ENCODE measurements at regions not wholly inside any gene's neighbourhood (a gene's known extent, or its start where the extent isn't known, plus 50 kb on each side); places are given as distances from the start of the nearest gene placed in this dataset.

DNA sequence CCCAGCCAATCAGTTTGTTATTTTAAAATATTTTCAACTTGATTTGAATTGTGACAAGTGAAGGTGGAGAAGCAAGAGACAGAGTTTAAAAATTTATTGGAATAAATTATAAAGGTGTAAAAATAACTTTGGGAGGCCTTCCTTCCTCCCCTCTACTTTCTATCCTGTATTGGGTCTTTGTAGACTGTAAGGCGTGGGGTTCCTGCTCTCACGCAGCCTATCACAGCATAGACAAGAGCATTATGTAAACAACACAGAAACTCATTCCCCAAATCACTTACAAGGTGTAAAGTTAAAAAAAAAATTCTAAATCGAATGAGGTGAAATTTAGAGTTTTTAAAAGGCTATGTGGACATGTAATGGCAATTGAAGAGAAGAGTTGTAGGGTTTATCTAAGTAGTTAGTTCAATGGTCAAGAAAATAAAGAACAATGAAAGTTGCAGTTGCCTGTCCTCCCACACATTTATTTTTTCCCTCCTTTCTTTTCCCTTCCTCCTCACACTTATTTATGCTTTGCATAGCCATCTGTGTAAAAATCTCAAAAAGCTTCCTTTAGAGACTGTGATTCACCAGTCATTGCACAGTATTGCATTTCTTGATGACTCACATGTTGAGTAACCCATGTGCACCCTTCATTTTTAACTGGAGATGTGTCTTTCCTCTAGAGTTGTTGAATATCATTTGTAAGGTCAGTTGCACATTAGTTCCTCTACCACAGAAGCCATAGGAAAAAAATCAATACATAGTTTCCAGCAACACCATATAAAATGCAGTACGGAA lies 242.2 kb downstream of the PTPRC start:
- no peaks in the 10 kb centered on the region for H3K4me1 Mint-ChIP-seq
- H3K9me3 Mint-ChIP-seq = peaks cover 10% of the 10 kb centered on the region
- H3K27ac Mint-ChIP-seq = no peak overlapping the region
- H3K4me3 Mint-ChIP-seq = no peak overlapping the region
- peaks cover 12% of the 10 kb centered on the region for H3K27me3 Mint-ChIP-seq
- no peak for ATAC-seq
- H3K36me3 Mint-ChIP-seq = peaks cover 6% of the 10 kb centered on the region

DNA sequence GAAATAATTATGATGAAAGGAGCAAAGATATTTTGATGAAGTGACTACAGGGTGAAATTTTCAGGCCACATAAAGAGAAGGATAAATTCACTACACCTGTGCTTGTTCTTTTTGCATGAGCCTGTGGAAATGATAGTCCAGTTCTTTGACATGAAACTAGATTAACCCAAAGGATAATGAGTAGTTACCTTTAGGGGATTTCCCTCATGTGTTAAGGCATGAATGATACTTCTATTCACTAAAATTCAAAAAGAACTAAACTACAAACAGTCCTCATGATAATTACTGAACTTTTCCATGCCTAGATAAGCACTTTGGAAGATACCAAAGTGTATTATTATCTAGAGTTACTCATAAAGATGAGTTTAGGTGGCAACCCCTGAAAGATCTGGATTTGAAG lies 244.3 kb downstream of the PTPRC start:
- peaks cover 8% of the 10 kb centered on the region for H3K9me3 Mint-ChIP-seq
- no peak overlapping the region for H3K27ac Mint-ChIP-seq
- peaks cover 12% of the 10 kb centered on the region for H3K27me3 Mint-ChIP-seq
- H3K36me3 Mint-ChIP-seq = peaks cover 6% of the 10 kb centered on the region
- no peak overlapping the region for H3K4me3 Mint-ChIP-seq
- ATAC-seq = no peak
- H3K4me1 Mint-ChIP-seq = no peaks in the 10 kb centered on the region

DNA sequence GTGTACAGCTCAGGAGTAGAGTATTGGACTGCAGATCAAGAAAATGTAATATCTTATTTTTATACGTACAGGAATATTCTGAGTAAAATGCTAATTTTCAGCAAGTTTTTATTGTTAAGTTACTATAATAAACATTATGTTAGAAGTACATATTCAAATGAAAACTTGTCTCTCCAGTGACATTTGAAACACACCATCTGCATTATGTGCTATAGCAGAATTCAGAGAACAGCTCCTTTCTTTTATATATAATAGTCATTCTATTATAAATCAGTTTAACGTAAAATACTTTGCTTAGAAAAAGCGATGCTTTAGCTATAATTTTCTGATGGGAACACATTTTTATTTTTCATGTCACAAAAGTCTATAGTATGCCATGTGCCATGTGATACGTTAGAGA lies 249.0 kb downstream of the PTPRC start:
- H3K27ac Mint-ChIP-seq = no peak overlapping the region
- no peaks in the 10 kb centered on the region for H3K9me3 Mint-ChIP-seq
- ATAC-seq = no peak
- no peaks in the 10 kb centered on the region for H3K36me3 Mint-ChIP-seq
- no peak overlapping the region for H3K4me3 Mint-ChIP-seq
- H3K4me1 Mint-ChIP-seq = no peaks in the 10 kb centered on the region
- H3K27me3 Mint-ChIP-seq = no peaks in the 10 kb centered on the region

- no peak overlapping the region for H3K4me3 Mint-ChIP-seq
- H3K4me1 Mint-ChIP-seq = no peaks in the 10 kb centered on the region
- H3K9me3 Mint-ChIP-seq = no peaks in the 10 kb centered on the region
- no peak for ATAC-seq
- no peak overlapping the region for H3K27ac Mint-ChIP-seq
- no peaks in the 10 kb centered on the region for H3K36me3 Mint-ChIP-seq
- H3K27me3 Mint-ChIP-seq = no peaks in the 10 kb centered on the region
Measured at GRCh38 chr1:198888379-198888943, 249.6 kb downstream of the PTPRC start.

GRCh38 chr1:198889101-198889500 lies 250.3 kb downstream of the PTPRC start:
- no peaks in the 10 kb centered on the region for H3K9me3 Mint-ChIP-seq
- no peak for ATAC-seq
- no peak overlapping the region for H3K4me3 Mint-ChIP-seq
- H3K27me3 Mint-ChIP-seq = no peaks in the 10 kb centered on the region
- H3K36me3 Mint-ChIP-seq = no peaks in the 10 kb centered on the region
- H3K27ac Mint-ChIP-seq = no peak overlapping the region
- H3K4me1 Mint-ChIP-seq = no peaks in the 10 kb centered on the region

DNA sequence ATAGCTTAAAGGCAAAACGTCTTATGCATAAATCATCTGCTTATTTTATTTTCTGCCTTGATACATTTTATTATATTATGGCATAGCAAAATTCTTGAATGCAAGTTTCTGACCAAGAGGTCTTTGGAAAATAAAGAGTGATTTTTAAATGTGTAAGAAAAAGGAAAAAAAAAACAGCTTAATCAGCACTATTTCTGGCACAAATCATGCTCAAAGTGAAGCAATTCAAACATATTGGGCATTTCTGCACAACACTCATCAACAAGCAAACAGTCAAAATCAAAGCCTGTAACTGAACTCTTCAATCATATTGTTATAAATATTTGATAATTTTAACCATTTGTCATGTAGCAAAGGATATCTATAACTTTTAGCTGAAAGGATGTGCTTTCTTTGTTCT lies 250.9 kb downstream of the PTPRC start:
- Mint-ChIP-seq H3K4me1 (no peaks in the 10 kb centered on the region), H3K9me3 (no peaks in the 10 kb centered on the region), H3K36me3 (no peaks in the 10 kb centered on the region), H3K27ac (no peak overlapping the region), H3K4me3 (no peak overlapping the region), H3K27me3 (no peaks in the 10 kb centered on the region)
- ATAC-seq = no peak

DNA sequence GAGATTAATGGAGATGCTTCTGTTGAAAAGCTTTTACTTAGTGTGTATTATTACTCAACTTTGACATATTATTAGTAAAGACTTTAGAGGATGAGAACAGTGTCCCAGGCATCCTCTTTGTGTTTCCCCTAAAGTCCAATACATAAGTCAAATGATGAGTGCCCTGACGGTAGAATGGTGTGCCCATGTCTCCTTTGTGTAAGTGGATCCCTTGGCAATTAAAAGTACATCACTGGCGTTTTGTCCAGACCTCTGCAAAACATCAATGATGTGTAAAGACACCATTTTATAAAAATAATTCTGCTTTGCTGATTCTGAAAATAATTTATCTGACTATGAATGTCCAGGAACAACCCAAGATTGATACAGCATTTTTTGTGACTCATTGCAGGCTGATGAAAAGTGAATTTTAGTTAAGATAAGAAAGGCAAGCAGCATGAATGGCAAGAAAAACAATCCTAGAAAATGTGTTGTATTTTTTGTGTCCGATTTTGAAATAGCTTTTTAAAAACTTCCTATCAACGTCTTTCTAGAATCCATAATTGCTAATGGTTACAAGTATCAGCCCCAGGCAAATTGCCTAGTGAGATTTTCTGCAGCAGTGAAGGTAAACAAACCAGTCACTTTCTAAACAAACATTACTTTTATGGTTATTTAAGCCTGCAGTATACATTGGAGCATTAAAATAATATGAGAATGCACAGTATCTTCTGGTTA lies 251.5 kb downstream of the PTPRC start:
- H3K4me3 Mint-ChIP-seq = no peak overlapping the region
- no peak overlapping the region for H3K27ac Mint-ChIP-seq
- H3K27me3 Mint-ChIP-seq = no peaks in the 10 kb centered on the region
- no peaks in the 10 kb centered on the region for H3K4me1 Mint-ChIP-seq
- ATAC-seq = no peak
- H3K36me3 Mint-ChIP-seq = no peaks in the 10 kb centered on the region
- H3K9me3 Mint-ChIP-seq = no peaks in the 10 kb centered on the region

DNA sequence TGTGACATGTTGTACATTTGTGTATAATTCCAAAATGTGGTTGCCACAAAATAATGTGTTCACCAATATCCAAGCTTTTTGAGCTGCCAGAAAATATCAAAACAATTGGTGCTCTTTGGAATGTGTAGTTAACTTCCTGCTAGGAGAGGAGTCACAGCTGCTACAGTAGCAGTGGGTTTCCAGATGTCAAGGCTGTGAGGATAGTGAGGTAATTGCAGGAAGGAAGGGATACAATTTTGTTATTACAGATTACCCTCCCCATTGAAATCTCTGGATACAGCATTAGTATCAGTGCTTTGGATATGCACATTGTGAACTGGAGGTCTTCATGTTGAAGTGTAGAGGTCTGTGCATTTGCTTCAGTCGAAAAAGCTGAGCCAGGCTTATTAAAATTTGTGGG lies 253.2 kb downstream of the PTPRC start:
- Mint-ChIP-seq H3K27ac (no peak overlapping the region), H3K36me3 (no peaks in the 10 kb centered on the region), H3K4me3 (no peak overlapping the region)

GRCh38 chr1:198893141-198893540 lies 254.3 kb downstream of the PTPRC start:
- no peaks in the 10 kb centered on the region for H3K36me3 Mint-ChIP-seq
- no peaks in the 10 kb centered on the region for H3K4me1 Mint-ChIP-seq
- H3K4me3 Mint-ChIP-seq = no peak overlapping the region
- H3K27me3 Mint-ChIP-seq = no peaks in the 10 kb centered on the region
- no peaks in the 10 kb centered on the region for H3K9me3 Mint-ChIP-seq
- ATAC-seq = no peak
- H3K27ac Mint-ChIP-seq = no peak overlapping the region

More for the DNA sequence above, 253.2 kb downstream of the PTPRC start:
- no peaks in the 10 kb centered on the region for H3K4me1 Mint-ChIP-seq
- no peaks in the 10 kb centered on the region for H3K27me3 Mint-ChIP-seq
- ATAC-seq = no peak
- H3K9me3 Mint-ChIP-seq = no peaks in the 10 kb centered on the region

DNA sequence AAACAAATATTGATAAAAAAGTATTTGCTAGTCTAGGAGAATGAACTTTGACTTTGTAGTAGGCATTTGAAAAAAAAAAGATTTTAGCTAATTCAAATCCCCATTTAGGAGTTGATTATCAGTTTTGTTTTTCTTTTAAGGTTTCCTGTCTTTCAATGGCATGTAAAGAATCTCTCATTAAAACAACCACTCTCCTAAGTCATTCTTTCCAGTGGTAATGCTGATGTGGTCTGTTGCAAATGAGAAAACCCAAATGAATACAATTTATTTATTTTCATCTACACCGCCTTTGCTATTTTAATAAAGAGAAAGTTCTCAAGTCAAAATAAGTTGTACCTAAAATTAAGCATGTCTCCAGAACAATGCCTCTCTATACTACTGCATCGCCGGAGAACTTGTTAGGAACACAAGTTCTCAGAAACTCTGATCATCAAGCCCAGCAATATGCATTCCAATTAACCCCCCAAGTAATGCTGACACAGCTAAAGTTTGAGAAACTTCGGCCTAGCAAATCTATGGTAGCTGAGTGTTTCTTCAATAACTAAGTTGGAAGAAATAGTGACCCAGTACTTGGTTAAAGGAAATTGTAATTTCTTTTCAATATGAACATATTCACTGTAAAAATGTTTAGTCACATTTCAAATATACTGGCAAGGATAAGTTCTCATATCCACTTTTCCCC lies 255.1 kb downstream of the PTPRC start:
- Mint-ChIP-seq H3K9me3 (no peaks in the 10 kb centered on the region), H3K4me1 (no peaks in the 10 kb centered on the region), H3K27me3 (no peaks in the 10 kb centered on the region), H3K27ac (no peak overlapping the region), H3K4me3 (no peak overlapping the region), H3K36me3 (no peaks in the 10 kb centered on the region)
- no peak for ATAC-seq

DNA sequence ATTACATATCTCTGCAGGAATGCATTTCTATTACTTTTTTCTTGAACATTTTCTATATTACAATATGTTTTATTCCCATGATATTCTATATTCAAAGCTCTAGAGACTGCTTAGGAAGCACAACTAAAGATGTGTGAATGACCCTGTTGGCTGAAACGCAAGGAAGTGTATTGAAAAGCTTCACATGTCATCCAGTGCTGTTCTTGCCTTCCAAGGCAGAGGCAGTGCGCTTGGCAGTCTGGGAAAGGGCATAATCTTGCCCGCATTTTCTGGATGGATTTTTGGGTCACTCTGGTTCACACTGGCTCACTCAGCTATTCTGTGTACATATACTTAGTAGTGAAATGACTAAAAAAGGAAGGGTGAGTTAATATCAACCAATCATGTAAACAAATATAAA lies 262.4 kb downstream of the PTPRC start:
- H3K4me3 Mint-ChIP-seq = no peak overlapping the region
- no peaks in the 10 kb centered on the region for H3K9me3 Mint-ChIP-seq
- H3K27ac Mint-ChIP-seq = no peak overlapping the region
- H3K27me3 Mint-ChIP-seq = no peaks in the 10 kb centered on the region
- no peak for ATAC-seq
- no peaks in the 10 kb centered on the region for H3K4me1 Mint-ChIP-seq
- H3K36me3 Mint-ChIP-seq = no peaks in the 10 kb centered on the region

GRCh38 chr1:198902655-198903054 lies 263.8 kb downstream of the PTPRC start:
- Mint-ChIP-seq H3K4me1 (no peaks in the 10 kb centered on the region), H3K36me3 (no peaks in the 10 kb centered on the region), H3K4me3 (no peak overlapping the region), H3K27ac (no peak overlapping the region), H3K9me3 (no peaks in the 10 kb centered on the region), H3K27me3 (peaks cover 7% of the 10 kb centered on the region)
- ATAC-seq = no peak

DNA sequence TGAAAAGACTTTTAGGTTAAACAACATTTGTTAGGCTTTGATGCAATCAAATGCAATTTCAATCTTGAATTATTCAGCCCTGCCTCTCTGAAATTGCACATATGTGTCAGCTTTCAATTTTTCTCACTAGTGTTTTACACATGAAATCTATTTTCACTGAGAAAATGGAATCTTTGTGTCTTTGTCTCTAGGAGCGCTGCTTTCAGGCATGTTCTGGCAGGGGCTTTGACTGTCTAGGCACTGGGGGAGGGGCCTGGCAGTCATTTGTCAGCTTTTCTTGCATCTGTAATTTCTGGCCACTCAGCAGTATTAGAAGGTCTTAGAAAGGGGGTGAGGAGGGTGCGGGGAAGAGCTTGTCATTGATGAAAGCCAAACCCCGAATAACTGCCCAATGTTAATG lies 264.4 kb downstream of the PTPRC start:
- H3K27me3 Mint-ChIP-seq = peaks cover 7% of the 10 kb centered on the region

GRCh38 chr1:198903621-198904020 lies 264.8 kb downstream of the PTPRC start:
- H3K4me3 Mint-ChIP-seq = no peak overlapping the region
- no peaks in the 10 kb centered on the region for H3K4me1 Mint-ChIP-seq

More for the DNA sequence above, 264.4 kb downstream of the PTPRC start:
- Mint-ChIP-seq H3K27ac (no peak overlapping the region), H3K4me3 (no peak overlapping the region), H3K36me3 (no peaks in the 10 kb centered on the region), H3K9me3 (no peaks in the 10 kb centered on the region), H3K4me1 (no peaks in the 10 kb centered on the region)
- ATAC-seq = no peak

DNA sequence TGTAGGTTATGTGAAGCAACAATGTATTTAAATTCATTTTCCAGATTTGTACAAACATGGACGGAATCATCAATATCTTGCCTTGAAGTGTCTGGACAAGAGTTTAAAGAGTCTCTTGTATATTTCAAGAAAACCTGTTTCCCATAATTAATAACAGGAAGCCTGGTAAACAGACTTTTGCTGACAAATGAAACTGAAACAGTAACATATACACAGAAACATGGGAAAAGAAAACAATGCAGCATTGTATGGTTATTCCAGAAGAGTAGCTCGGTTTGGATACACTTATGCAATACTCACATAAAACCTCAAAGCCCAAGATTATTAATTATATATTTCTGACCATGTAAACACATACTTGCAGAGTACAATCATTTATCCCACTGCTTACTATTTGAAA lies 265.5 kb downstream of the PTPRC start:
- H3K4me1 Mint-ChIP-seq = no peaks in the 10 kb centered on the region
- H3K27me3 Mint-ChIP-seq = peaks cover 7% of the 10 kb centered on the region
- H3K9me3 Mint-ChIP-seq = no peaks in the 10 kb centered on the region
- no peaks in the 10 kb centered on the region for H3K36me3 Mint-ChIP-seq
- no peak overlapping the region for H3K27ac Mint-ChIP-seq
- no peak overlapping the region for H3K4me3 Mint-ChIP-seq
- ATAC-seq = no peak

More at GRCh38 chr1:198903621-198904020, 264.8 kb downstream of the PTPRC start:
- Mint-ChIP-seq H3K27me3 (peaks cover 7% of the 10 kb centered on the region), H3K36me3 (no peaks in the 10 kb centered on the region), H3K27ac (no peak overlapping the region), H3K9me3 (no peaks in the 10 kb centered on the region)
- no peak for ATAC-seq

Measured in stimulated activated memory B cell treated with anti-CD40 and anti-IgM and Interleukin-4, amounts not matched to agents 10 μg/mL and 1 μg/mL and 100 μg/mL, for 72 hours (primary cell).